Lower leg skin (tissue), 4 donors: ENCODE measurements at regions not wholly inside any gene's neighbourhood (a gene's known extent, or its start where the extent isn't known, plus 50 kb on each side); places are given as distances from the start of the nearest gene placed in this dataset.

Experiments used
- DNase-seq, 2 donors: peaks; one replicate each; pipeline ENCODE4 v3.0.0-alpha.2; 2019; ENCODE audit warnings: low spot score in 2 of 2
- H3K4me3 ChIP-seq: fragments of 200-600 bp; sonication (generic); 2 replicates; pipeline ENCODE4 v1.5.1; 2017; ENCODE audit warnings: mild to moderate bottlenecking, low read depth; ENCODE audit not compliant: poor library complexity, severe bottlenecking
- CTCF ChIP-seq, 3 donors: fragments of 450-650 bp; IDR thresholded peaks; one replicate each; pipeline ENCODE4 v1.5.1; 2016; ENCODE audit warnings: antibody characterized with exemption in 3 of 3, mild to moderate bottlenecking in 3 of 3, moderate library complexity in 2 of 3
- POLR2A ChIP-seq, 2 donors: fragments of 450-650 bp; IDR thresholded peaks; one replicate each; pipeline ENCODE4 v1.6.1; 2016 to 2017; ENCODE audit warnings: antibody characterized with exemption in 2 of 2, mild to moderate bottlenecking in 1 of 2, moderate library complexity in 1 of 2
- WGBS, 2 donors: methylation state at CpG; one replicate each; pipeline ENCODE4 v1.1.5; 2018; 5-methylcytosine and 5-hydroxymethylcytosine counted together
- intact Hi-C: fragments of 100-400 bp; cut with DNase I; formaldehyde crosslinking; loops from one replicate; pipeline ENCODE4 v1.15.0; 2023; ENCODE audit warnings: low total_unique reads

- intact Hi-C loops = no loop called here
- 57 to 67% methylated on average over 4 of the region's 4 CpGs for WGBS, 2 donors
- DNase-seq = no peak
- TF ChIP-seq POLR2A (IDR thresholded peaks at IDR 0.05) (no peak), CTCF (IDR thresholded peaks at IDR 0.05) (no peak)
- no peak overlapping the region for H3K4me3 ChIP-seq
Measured at GRCh38 chr1:191155178-191155577, 677.5 kb upstream of the BRINP3 start.

GRCh38 chr1:191160837-191161236 is 683.2 kb upstream of the BRINP3 start:
- no peak for DNase-seq
- no peak for TF ChIP-seq CTCF (IDR thresholded peaks at IDR 0.05)
- TF ChIP-seq POLR2A (IDR thresholded peaks at IDR 0.05) = no peak
- no peak overlapping the region for H3K4me3 ChIP-seq
- intact Hi-C loops = no loop called here
- WGBS, 2 donors = 94 to 96% methylated on average over 5 of the region's 5 CpGs

GRCh38 chr1:191162762-191163161 is 685.1 kb upstream of the BRINP3 start:
- intact Hi-C loops = no loop called here
- no peak overlapping the region for H3K4me3 ChIP-seq
- WGBS, 2 donors = 64 to 90% methylated on average over 2 of the region's 2 CpGs
- DNase-seq = no peak
- no peak for TF ChIP-seq POLR2A (IDR thresholded peaks at IDR 0.05)
- TF ChIP-seq CTCF (IDR thresholded peaks at IDR 0.05) = no peak

GRCh38 chr1:191163621-191164020 is 686.0 kb upstream of the BRINP3 start:
- intact Hi-C loops = no loop called here
- H3K4me3 ChIP-seq = no peak overlapping the region
- TF ChIP-seq POLR2A (IDR thresholded peaks at IDR 0.05) (no peak), CTCF (IDR thresholded peaks at IDR 0.05) (no peak)
- no peak for DNase-seq

GRCh38 chr1:191174298-191174697 is 696.6 kb upstream of the BRINP3 start:
- DNase-seq = no peak
- H3K4me3 ChIP-seq = no peak overlapping the region
- TF ChIP-seq CTCF (IDR thresholded peaks at IDR 0.05) (no peak), POLR2A (IDR thresholded peaks at IDR 0.05) (no peak)
- intact Hi-C loops = no loop called here
- WGBS, 2 donors = 14 to 30% methylated on average over 1 of the region's 1 CpG

- no peak for DNase-seq
- intact Hi-C loops = no loop called here
- 81 to 82% methylated on average over 1 of the region's 1 CpG for WGBS, 2 donors
- no peak overlapping the region for H3K4me3 ChIP-seq
- TF ChIP-seq CTCF (IDR thresholded peaks at IDR 0.05) (no peak), POLR2A (IDR thresholded peaks at IDR 0.05) (no peak)
Measured at GRCh38 chr1:191176131-191176530, 698.5 kb upstream of the BRINP3 start.
